ENCODE measurements at regions not wholly inside any gene's neighbourhood (a gene's known extent, or its start where the extent isn't known, plus 50 kb on each side); places are given as distances from the start of the nearest gene placed in this dataset.

DNA sequence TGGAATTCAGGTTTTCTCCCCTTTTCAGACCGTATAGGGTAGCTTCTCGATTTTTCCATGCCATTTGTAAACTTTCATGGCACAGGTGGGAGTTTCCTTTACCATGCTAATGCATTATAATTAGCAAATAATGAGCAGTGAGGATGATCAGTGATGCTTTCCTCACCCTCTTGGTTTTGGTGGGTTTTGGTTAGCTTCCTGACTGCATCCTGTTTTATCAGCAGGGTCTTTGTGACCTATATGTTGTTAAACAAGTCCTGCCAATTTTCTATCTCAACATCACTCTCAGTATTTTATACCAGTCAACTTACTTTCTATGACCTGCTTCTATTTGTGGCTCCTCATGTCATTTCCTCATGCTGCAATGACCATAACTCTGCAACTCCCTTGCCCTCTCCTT, 1345.1 kb downstream of the NCAM2 start:
- no peak overlapping the region for H3K27ac ChIP-seq
- no peaks in the 10 kb centered on the region for H3K27me3 ChIP-seq (replicated peaks)
- DNase-seq = no peak
- no peaks in the 10 kb centered on the region for H3K36me3 ChIP-seq (replicated peaks)
- TF ChIP-seq, protein P1, sequence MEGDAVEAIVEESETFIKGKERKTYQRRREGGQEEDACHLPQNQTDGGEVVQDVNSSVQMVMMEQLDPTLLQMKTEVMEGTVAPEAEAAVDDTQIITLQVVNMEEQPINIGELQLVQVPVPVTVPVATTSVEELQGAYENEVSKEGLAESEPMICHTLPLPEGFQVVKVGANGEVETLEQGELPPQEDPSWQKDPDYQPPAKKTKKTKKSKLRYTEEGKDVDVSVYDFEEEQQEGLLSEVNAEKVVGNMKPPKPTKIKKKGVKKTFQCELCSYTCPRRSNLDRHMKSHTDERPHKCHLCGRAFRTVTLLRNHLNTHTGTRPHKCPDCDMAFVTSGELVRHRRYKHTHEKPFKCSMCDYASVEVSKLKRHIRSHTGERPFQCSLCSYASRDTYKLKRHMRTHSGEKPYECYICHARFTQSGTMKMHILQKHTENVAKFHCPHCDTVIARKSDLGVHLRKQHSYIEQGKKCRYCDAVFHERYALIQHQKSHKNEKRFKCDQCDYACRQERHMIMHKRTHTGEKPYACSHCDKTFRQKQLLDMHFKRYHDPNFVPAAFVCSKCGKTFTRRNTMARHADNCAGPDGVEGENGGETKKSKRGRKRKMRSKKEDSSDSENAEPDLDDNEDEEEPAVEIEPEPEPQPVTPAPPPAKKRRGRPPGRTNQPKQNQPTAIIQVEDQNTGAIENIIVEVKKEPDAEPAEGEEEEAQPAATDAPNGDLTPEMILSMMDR (IDR thresholded peaks at IDR 0.05; ENCODE audit: low read depth, low read length, missing control alignments) = no peak
- in situ Hi-C loops (cut with HindIII; ENCODE audit: low pct_ligation_motif_present, low sequenced_read_pairs) = no loop called here
- no peak overlapping the region for H3K4me3 ChIP-seq (ENCODE audit: low read depth, low read length)

DNA sequence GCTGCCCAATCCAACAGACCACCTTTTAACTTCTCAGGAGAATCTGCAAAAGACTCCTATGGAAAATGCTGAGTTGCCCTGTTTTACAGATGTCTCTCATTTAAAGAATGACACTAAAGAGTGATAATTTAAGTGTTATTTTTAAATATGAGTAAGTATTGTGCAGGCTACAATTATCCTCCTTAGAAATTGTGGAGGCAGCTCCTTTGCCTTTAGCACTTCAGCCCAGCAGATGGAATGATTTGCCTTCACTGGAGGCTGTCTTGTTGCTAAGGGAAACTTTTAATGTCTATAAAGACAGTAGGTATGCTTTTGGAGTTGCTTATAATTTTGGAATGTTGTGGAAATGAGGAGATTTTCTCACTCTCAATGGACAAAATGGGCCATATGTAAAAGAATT, 1345.5 kb downstream of the NCAM2 start:
- in situ Hi-C loops (cut with HindIII; ENCODE audit: low pct_ligation_motif_present, low sequenced_read_pairs) = no loop called here
- no peak overlapping the region for H3K4me3 ChIP-seq (ENCODE audit: low read depth, low read length)
- no peak overlapping the region for H3K27ac ChIP-seq
- TF ChIP-seq, protein P1 (IDR thresholded peaks at IDR 0.05; ENCODE audit: low read depth, low read length, missing control alignments) = no peak
- no peaks in the 10 kb centered on the region for H3K27me3 ChIP-seq (replicated peaks)
- no peaks in the 10 kb centered on the region for H3K36me3 ChIP-seq (replicated peaks)
- no peak for DNase-seq

DNA sequence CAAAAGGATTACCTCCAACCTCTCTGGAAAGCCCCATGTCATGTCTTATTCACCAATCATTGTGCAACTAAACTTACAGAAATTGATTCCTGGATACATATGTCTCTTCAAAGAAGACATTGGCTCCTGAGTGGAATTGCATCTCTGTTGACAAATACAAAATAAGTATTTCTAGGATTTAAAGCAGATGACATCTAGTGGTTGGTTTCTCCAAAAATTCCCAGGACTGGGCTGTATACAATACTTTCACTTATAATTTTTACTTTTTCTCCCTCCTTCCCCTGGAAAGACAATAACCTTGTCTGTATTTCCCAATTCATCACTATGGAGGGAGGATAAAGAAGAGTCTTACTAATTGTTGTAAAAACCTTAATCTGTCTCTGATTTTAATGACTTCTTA, 1347.4 kb downstream of the NCAM2 start:
- in situ Hi-C loops (cut with HindIII; ENCODE audit: low pct_ligation_motif_present, low sequenced_read_pairs) = no loop called here
- Histone ChIP-seq H3K27ac (no peak overlapping the region), H3K36me3 (replicated peaks) (no peaks in the 10 kb centered on the region), H3K4me3 (ENCODE audit: low read depth, low read length) (no peak overlapping the region), H3K27me3 (replicated peaks) (no peaks in the 10 kb centered on the region)
- TF ChIP-seq, protein P1 (IDR thresholded peaks at IDR 0.05; ENCODE audit: low read depth, low read length, missing control alignments) = no peak
- DNase-seq = no peak

DNA sequence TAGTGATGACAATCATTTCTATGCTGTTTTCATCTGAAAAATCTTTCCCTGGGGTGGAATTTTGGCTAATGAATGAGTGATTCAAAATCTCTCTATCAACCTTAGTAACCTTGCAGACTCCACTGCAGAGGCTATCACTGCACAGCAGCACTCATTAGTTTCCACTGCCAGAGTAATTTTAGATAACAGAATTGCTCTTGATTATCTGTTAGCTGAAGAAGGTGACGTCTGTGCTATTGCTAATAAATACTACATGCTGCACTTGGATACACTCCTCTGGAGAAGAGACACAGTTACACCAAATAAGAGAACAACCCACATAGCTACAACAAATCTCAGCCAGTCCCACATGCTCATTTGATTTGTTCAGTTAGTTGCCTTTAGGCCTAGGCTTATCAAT, 1348.4 kb downstream of the NCAM2 start:
- in situ Hi-C loops (cut with HindIII; ENCODE audit: low pct_ligation_motif_present, low sequenced_read_pairs) = no loop called here
- Histone ChIP-seq H3K36me3 (replicated peaks) (no peaks in the 10 kb centered on the region), H3K27me3 (replicated peaks) (no peaks in the 10 kb centered on the region), H3K4me3 (ENCODE audit: low read depth, low read length) (no peak overlapping the region), H3K27ac (no peak overlapping the region)
- no peak for DNase-seq
- TF ChIP-seq, protein P1 (IDR thresholded peaks at IDR 0.05; ENCODE audit: low read depth, low read length, missing control alignments) = no peak

DNA sequence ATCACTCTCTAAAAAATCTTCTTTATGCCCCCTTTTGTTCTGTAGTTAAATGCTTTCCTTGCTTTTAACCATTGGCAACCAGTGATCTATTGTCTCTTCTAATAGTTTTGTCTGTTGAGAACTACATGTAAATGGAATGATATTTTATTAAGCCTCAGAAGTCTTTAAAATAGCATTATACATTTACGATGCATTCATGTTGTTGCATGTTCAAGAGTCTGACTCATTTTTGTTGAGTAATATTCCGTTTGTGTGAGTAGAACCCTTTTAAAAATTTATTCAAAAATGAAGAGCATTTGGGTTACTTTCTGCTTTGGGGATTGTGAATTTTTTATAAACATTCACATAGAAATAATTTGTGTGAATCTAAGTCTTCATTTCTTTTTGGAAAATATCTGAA, 1352.9 kb downstream of the NCAM2 start:
- no peak for DNase-seq
- no peaks in the 10 kb centered on the region for H3K36me3 ChIP-seq (replicated peaks)
- no peak overlapping the region for H3K4me3 ChIP-seq (ENCODE audit: low read depth, low read length)
- H3K27me3 ChIP-seq (replicated peaks) = no peaks in the 10 kb centered on the region
- no peak overlapping the region for H3K27ac ChIP-seq
- TF ChIP-seq, protein P1 (IDR thresholded peaks at IDR 0.05; ENCODE audit: low read depth, low read length, missing control alignments) = no peak
- in situ Hi-C loops (cut with HindIII; ENCODE audit: low pct_ligation_motif_present, low sequenced_read_pairs) = no loop called here

DNA sequence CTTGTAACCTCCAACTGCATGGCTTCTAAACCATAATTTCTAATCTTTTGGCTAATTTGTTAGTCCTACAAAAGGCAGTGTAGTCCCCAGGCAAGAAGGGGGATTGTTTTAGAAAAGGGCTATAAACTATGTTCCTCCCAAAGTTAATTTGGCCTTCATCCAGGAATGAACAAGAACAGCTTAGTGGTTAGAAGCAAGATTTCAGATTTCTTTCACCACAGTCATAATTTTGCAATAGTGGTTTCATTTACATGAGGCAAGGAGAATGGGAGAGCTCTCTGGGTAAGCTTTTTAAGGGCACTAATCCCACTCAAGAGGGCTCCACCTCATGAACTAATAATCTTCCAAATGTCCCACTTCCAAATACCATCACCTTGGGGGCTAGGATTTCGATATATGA, 1353.9 kb downstream of the NCAM2 start:
- in situ Hi-C loops (cut with HindIII; ENCODE audit: low pct_ligation_motif_present, low sequenced_read_pairs) = no loop called here
- Histone ChIP-seq H3K4me3 (ENCODE audit: low read depth, low read length) (no peak overlapping the region), H3K27me3 (replicated peaks) (no peaks in the 10 kb centered on the region), H3K27ac (no peak overlapping the region), H3K36me3 (replicated peaks) (no peaks in the 10 kb centered on the region)
- TF ChIP-seq, protein P1 (IDR thresholded peaks at IDR 0.05; ENCODE audit: low read depth, low read length, missing control alignments) = no peak
- DNase-seq = no peak
